AG04450 (cell line): ENCODE measurements at regions not wholly inside any gene's neighbourhood (a gene's known extent, or its start where the extent isn't known, plus 50 kb on each side); places are given as distances from the start of the nearest gene placed in this dataset.

Experiments
- CTCF ChIA-PET: fragments of 300-600, 350-600 bp; formaldehyde crosslinking; extraction: SDS; loops from one replicate; lab custom pipeline; 2022; ENCODE audit warnings: antibody characterized with exemption, inconsistent platforms; lab: Charles Lee
- POLR2A ChIA-PET: fragments of 350-600 bp; formaldehyde crosslinking; extraction: SDS; loops from one replicate; lab custom pipeline; 2021; ENCODE audit warnings: antibody characterized with exemption, inconsistent platforms; lab: Yijun Ruan, JAX
- DNase-seq: peaks from one replicate; pipeline ENCODE4 v3.0.0-alpha.2; 2011; ENCODE audit warnings: low read depth, low spot score
- H3K27ac ChIP-seq: one replicate; pipeline ENCODE4 v1.5.1; 2012; ENCODE audit warnings: low read depth, low read length, control low read depth
- H3K27me3 ChIP-seq: one replicate; pipeline ENCODE4 v1.6.0; 2012; ENCODE audit warnings: low read length; ENCODE audit not compliant: control insufficient read depth, insufficient read depth
- H3K4me3 ChIP-seq: 2 replicates; pipeline ENCODE4 v1.5.1; 2011; ENCODE audit warnings: mild to moderate bottlenecking, low read depth, low read length, control low read depth
- H3K9me3 ChIP-seq: 2 replicates; pipeline ENCODE4 v1.5.1; 2012; ENCODE audit warnings: low read length; ENCODE audit not compliant: control insufficient read depth, insufficient read depth
- TF ChIP-seq, protein P1 (sequence below): IDR thresholded peaks from 2 replicates; pipeline ENCODE4 v1.5.1; 2011; ENCODE audit warnings: low read depth, low read length, control low read depth, inconsistent platforms

DNA sequence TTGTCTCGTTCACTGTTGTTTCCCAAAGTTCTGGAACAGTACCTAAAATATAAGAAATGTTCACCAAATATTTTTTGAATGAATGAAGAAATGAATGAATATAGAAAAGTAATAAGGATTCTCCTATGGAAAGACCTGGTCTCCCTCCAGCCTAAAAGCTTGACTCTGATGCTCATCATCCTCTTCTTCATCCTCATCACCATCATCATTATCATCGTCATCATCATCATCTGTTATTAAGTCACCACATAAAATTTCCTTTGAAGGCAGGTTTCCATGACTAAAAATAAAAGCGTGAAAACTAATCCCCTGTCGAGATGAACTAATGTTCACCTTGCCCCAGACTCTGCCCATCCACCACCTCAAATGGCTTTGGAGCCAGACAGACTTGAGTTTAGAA is 181.4 kb upstream of the PRNP start:
- CTCF ChIA-PET = no interaction called here
- Histone ChIP-seq H3K9me3 (peaks cover 15% of the 10 kb centered on the region), H3K27ac (no peak overlapping the region), H3K27me3 (no peaks in the 10 kb centered on the region), H3K4me3 (no peak overlapping the region)
- TF ChIP-seq, protein P1, sequence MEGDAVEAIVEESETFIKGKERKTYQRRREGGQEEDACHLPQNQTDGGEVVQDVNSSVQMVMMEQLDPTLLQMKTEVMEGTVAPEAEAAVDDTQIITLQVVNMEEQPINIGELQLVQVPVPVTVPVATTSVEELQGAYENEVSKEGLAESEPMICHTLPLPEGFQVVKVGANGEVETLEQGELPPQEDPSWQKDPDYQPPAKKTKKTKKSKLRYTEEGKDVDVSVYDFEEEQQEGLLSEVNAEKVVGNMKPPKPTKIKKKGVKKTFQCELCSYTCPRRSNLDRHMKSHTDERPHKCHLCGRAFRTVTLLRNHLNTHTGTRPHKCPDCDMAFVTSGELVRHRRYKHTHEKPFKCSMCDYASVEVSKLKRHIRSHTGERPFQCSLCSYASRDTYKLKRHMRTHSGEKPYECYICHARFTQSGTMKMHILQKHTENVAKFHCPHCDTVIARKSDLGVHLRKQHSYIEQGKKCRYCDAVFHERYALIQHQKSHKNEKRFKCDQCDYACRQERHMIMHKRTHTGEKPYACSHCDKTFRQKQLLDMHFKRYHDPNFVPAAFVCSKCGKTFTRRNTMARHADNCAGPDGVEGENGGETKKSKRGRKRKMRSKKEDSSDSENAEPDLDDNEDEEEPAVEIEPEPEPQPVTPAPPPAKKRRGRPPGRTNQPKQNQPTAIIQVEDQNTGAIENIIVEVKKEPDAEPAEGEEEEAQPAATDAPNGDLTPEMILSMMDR = no peak
- POLR2A ChIA-PET = no interaction called here
- no peak for DNase-seq

DNA sequence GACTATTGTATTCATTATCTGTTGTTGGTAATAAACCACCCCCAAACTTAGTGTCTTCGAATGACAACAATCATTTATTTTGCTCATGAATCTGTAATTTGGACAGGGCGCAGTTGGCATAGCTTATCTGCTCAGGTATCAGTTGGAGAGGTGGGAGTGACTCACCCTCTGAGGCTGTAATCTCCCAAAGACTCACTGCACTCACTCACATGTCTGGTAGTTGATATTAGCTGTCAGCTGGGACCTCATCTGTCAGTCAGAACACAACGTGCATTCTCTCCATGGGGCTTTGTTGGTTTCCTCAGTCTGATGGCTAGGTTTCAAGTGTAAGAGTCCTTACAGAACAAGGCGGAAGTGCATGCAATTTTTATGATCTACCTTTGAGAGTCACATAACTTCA is 183.5 kb upstream of the PRNP start:
- Histone ChIP-seq H3K27ac (no peak overlapping the region), H3K9me3 (peaks cover 15% of the 10 kb centered on the region), H3K4me3 (no peak overlapping the region), H3K27me3 (no peaks in the 10 kb centered on the region)
- ChIA-PET POLR2A (no interaction called here), CTCF (no interaction called here)
- TF ChIP-seq, protein P1 = no peak
- no peak for DNase-seq

DNA sequence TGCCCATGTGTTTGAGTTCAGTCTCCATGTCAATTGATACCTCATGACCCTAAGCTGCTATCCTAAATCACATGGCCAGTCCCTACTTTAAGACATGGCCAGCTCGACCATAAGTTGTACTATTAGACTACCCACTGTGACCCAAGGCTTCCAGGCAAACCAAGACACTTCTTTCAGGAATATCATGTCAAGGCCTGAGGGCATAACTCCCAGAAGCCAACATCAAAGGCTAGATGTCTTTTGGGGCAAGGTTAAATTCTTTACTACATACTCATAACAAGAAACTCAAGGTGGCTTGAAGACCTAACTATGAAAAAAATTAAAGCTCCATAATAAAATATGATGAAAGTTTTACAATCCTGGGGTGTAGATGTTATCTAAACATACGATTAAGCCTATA is 192.9 kb upstream of the PRNP start:
- no peaks in the 10 kb centered on the region for H3K27me3 ChIP-seq
- CTCF ChIA-PET = no interaction called here
- DNase-seq = no peak
- H3K4me3 ChIP-seq = no peak overlapping the region
- POLR2A ChIA-PET = no interaction called here
- no peaks in the 10 kb centered on the region for H3K9me3 ChIP-seq
- TF ChIP-seq, protein P1 = no peak
- no peak overlapping the region for H3K27ac ChIP-seq

DNA sequence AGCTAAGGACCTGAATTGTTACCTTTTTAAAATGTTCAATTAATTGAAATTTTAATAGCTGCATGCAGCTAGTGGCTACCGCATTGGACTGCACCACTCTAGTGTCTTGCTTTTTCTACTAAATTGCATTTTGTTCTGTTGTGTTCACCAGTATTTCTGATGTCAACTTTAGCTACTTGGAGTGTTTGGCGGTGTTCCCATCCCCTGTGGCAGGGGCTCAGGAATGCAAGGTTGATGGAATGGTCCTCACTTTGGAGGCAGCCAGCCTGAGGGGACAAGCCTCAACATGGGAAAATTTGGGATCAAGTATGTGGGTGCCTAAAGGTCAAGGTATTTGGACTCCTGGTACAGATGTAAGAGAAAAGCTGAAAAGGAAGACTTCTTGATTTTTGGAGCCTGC is 194.6 kb upstream of the PRNP start:
- ChIA-PET POLR2A (interaction anchor here (0.7 kb wide), 1 partner anchor 221 kb away, joined by 3 read pairs; no protein-coding TSS in a partner anchor), CTCF (no interaction called here)
- Histone ChIP-seq H3K9me3 (no peaks in the 10 kb centered on the region), H3K27me3 (no peaks in the 10 kb centered on the region), H3K27ac (no peak overlapping the region), H3K4me3 (no peak overlapping the region)
- no peak for DNase-seq
- TF ChIP-seq, protein P1 = no peak

DNA sequence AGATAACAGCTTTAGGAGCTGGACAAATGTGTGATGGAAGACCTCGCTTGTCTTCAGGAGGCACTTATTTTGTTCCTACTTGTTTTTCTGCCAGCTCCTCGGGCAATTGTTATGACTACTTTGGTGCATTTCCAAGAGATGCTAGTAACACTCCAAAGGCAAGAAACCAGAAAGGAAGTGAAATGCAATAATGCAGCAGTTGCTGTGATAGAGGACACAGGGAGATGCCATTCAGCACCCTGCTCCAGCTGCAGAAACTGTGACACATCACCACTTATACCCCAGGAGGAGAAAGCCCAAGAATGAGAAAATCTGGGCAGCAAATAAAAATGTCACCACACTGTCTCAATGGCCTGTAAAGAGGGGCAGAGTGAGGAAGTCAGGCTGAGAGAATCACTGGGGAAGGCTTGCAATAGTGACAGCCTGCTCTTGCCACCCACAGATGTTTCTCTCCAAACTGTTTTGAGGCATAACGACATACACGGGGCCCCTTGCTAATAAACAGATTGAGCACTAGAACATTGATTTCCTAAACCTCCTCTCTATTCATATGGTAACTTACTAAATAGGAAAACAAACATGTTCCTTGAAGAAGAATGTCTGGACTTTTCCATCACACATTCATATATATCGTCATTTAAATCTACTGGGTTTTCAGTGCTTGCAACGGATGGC is 195.5 kb upstream of the PRNP start:
- Histone ChIP-seq H3K27ac (no peak overlapping the region), H3K27me3 (no peaks in the 10 kb centered on the region), H3K9me3 (no peaks in the 10 kb centered on the region), H3K4me3 (no peak overlapping the region)
- TF ChIP-seq, protein P1 = no peak
- no peak for DNase-seq
- POLR2A ChIA-PET = interaction anchor here (0.6 kb wide), 1 partner anchor 9 kb away, joined by 13 read pairs; no protein-coding TSS in a partner anchor
- CTCF ChIA-PET = no interaction called here
